GM12873 (cell line): ENCODE measurements at regions not wholly inside any gene's neighbourhood (a gene's known extent, or its start where the extent isn't known, plus 50 kb on each side); places are given as distances from the start of the nearest gene placed in this dataset.

Experiments
- CTCF ChIP-seq: IDR thresholded peaks from 2 replicates; pipeline ENCODE4 v1.5.1; 2012; ENCODE audit warnings: low read depth, mild to moderate bottlenecking, moderate library complexity, low read length, control low read depth; ENCODE audit not compliant: insufficient read depth; ENCODE audit errors: missing control alignments

- no peak for TF ChIP-seq CTCF
Observed at GRCh38 chr2:228599781-228600180, 418.3 kb upstream of the SPHKAP start.

GRCh38 chr2:228599297-228599696, 417.8 kb upstream of the SPHKAP start:
- no peak for TF ChIP-seq CTCF

- TF ChIP-seq CTCF = no peak
Observed at GRCh38 chr2:228597032-228597431, 415.5 kb upstream of the SPHKAP start.

- no peak for TF ChIP-seq CTCF
Observed at GRCh38 chr2:228594012-228594411, 412.5 kb upstream of the SPHKAP start.

- no peak for TF ChIP-seq CTCF
Observed at GRCh38 chr2:228592925-228593324, 411.4 kb upstream of the SPHKAP start.

GRCh38 chr2:228590681-228591080, 409.2 kb upstream of the SPHKAP start:
- TF ChIP-seq CTCF = no peak

- no peak for TF ChIP-seq CTCF
Observed at GRCh38 chr2:228589115-228589514, 407.6 kb upstream of the SPHKAP start.
